Transverse colon (tissue), 4 donors: ENCODE measurements at regions not wholly inside any gene's neighbourhood (a gene's known extent, or its start where the extent isn't known, plus 50 kb on each side); places are given as distances from the start of the nearest gene placed in this dataset.

Experiments used
- POLR2AphosphoS5 ChIP-seq, 3 donors: sonication (generic); formaldehyde crosslinking; IDR thresholded peaks; one replicate each; pipeline ENCODE4 v1.6.1; 2016; ENCODE audit warnings: antibody characterized with exemption in 3 of 3
- TF ChIP-seq, protein P1 (sequence below), 5 experiments: fragments of 200-600 bp in 3 of 5; fragments of 450-650 bp in 2 of 5; sonication (generic) in 3 of 5; IDR thresholded peaks; 1 replicate in 2 of 5; 2 replicates in 3 of 5; pipeline ENCODE4 v1.5.1; 2016 to 2017; ENCODE audit warnings: antibody characterized with exemption in 5 of 5, inconsistent platforms in 3 of 5, mild to moderate bottlenecking in 2 of 5, moderate library complexity in 1 of 5

DNA sequence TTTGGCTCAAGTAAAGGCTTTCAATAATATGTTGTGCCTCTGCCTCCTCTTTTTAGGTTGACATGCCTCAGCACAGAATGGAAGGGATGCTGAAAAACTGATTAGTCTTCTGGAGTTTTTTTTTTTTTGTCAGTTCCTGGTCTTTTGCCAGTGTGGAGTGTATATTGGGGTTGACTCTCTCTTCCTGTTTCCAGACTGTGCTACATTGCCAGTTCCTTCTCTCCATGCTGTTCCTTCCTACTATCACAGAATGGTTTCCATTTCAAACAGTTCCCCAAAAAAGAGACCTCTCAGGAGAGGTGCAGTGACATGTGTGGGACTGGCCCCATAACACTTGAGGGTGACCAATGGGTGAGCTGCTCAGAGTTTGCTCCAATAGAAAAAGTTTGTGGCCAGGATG, 101.7 kb upstream of the ETV3 start:
- TF ChIP-seq, protein P1, sequence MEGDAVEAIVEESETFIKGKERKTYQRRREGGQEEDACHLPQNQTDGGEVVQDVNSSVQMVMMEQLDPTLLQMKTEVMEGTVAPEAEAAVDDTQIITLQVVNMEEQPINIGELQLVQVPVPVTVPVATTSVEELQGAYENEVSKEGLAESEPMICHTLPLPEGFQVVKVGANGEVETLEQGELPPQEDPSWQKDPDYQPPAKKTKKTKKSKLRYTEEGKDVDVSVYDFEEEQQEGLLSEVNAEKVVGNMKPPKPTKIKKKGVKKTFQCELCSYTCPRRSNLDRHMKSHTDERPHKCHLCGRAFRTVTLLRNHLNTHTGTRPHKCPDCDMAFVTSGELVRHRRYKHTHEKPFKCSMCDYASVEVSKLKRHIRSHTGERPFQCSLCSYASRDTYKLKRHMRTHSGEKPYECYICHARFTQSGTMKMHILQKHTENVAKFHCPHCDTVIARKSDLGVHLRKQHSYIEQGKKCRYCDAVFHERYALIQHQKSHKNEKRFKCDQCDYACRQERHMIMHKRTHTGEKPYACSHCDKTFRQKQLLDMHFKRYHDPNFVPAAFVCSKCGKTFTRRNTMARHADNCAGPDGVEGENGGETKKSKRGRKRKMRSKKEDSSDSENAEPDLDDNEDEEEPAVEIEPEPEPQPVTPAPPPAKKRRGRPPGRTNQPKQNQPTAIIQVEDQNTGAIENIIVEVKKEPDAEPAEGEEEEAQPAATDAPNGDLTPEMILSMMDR (IDR thresholded peaks at IDR 0.05) = no peak
- no peak for TF ChIP-seq POLR2AphosphoS5 (IDR thresholded peaks at IDR 0.05)
